SK-N-SH (cell line): ENCODE measurements at regions not wholly inside any gene's neighbourhood (a gene's known extent, or its start where the extent isn't known, plus 50 kb on each side); places are given as distances from the start of the nearest gene placed in this dataset.

Source experiments
- CTCF ChIA-PET: fragments of 300-600, 350-600 bp; formaldehyde crosslinking; extraction: SDS; loops from one replicate; lab custom pipeline; 2021; lab: Yijun Ruan, JAX
- POLR2A ChIA-PET: fragments of 350-600 bp; sonication (Branson Sonifier 250); formaldehyde crosslinking; extraction: SDS; loops from one replicate; lab custom pipeline; 2020; ENCODE audit warnings: antibody characterized with exemption, inconsistent platforms; lab: Yijun Ruan, JAX
- DNase-seq: peaks from one replicate; pipeline ENCODE4 v3.0.0; 2012
- H2AFZ ChIP-seq: fragments of 200-600 bp; sonication (generic); 2 replicates; pipeline ENCODE4 v1.8.1; 2016; ENCODE audit warnings: antibody characterized with exemption, mild to moderate bottlenecking, low read depth
- H3F3A ChIP-seq: fragments of 200-600 bp; sonication (generic); replicated peaks from 2 replicates; pipeline ENCODE3; 2016; ENCODE audit warnings: antibody characterized with exemption, mild to moderate bottlenecking; ENCODE audit not compliant: insufficient read depth
- H3K27ac ChIP-seq, 2 experiments: fragments of 200-500 bp in 1 of 2; fragments of 200-600 bp in 1 of 2; sonication (Bioruptor generic) in 1 of 2; sonication (generic), shearing (Covaris generic) in 1 of 2; 2 replicates each; pipeline versions ENCODE4 v1.5.1 to v1.6.1; 2014 to 2016; ENCODE audit warnings: low read depth in 2 of 2, inconsistent platforms in 1 of 2, low read length in 1 of 2, mild to moderate bottlenecking in 1 of 2, mixed read lengths in 1 of 2
- H3K27me3 ChIP-seq: fragments of 200-600 bp; sonication (generic), shearing (Covaris generic); 2 replicates; pipeline ENCODE4 v1.6.1; 2016; ENCODE audit warnings: mixed run types; ENCODE audit not compliant: insufficient read depth
- H3K36me3 ChIP-seq, 2 experiments: fragments of 200-500 bp in 1 of 2; fragments of 200-600 bp in 1 of 2; sonication (Bioruptor generic) in 1 of 2; sonication (generic) in 1 of 2; replicated peaks in 1 of 2; 2 replicates each; pipeline versions ENCODE3 to v1.5.1; 2014 to 2016; ENCODE audit warnings: low read length in 1 of 2, mild to moderate bottlenecking in 1 of 2; ENCODE audit not compliant: insufficient read depth in 2 of 2, control insufficient read depth in 1 of 2
- H3K4me1 ChIP-seq, 2 experiments: fragments of 200-500 bp in 1 of 2; fragments of 200-600 bp in 1 of 2; sonication (Bioruptor generic) in 1 of 2; sonication (generic), shearing (Covaris generic) in 1 of 2; 2 replicates each; pipeline versions ENCODE4 v1.5.1 to v1.6.1; 2014 to 2016; ENCODE audit warnings: low read depth in 1 of 2, low read length in 1 of 2, mixed run types in 1 of 2; ENCODE audit not compliant: insufficient read depth in 2 of 2, control insufficient read depth in 1 of 2
- H3K4me2 ChIP-seq: fragments of 200-600 bp; sonication (generic), shearing (Covaris generic); 2 replicates; pipeline ENCODE4 v1.6.1; 2017; ENCODE audit warnings: mixed run types
- H3K4me3 ChIP-seq, 2 experiments: fragments of 200-500 bp in 1 of 2; fragments of 200-600 bp in 1 of 2; sonication (Bioruptor generic) in 1 of 2; sonication (generic), shearing (Covaris generic) in 1 of 2; 2 replicates each; pipeline versions ENCODE4 v1.5.1 to v1.8.1; 2014 to 2016; ENCODE audit warnings: low read depth in 2 of 2, inconsistent platforms in 1 of 2, low read length in 1 of 2, mild to moderate bottlenecking in 1 of 2, mixed read lengths in 1 of 2, moderate library complexity in 1 of 2
- H3K79me2 ChIP-seq: fragments of 200-600 bp; sonication (generic); 2 replicates; pipeline ENCODE4 v1.8.1; 2017; ENCODE audit warnings: mild to moderate bottlenecking; ENCODE audit not compliant: insufficient read depth
- H3K9ac ChIP-seq: fragments of 200-600 bp; sonication (generic); 2 replicates; pipeline ENCODE4 v1.6.1; 2017; ENCODE audit warnings: mixed run types
- H3K9me2 ChIP-seq: fragments of 200-600 bp; sonication (generic); 2 replicates; pipeline ENCODE4 v1.6.1; 2017; ENCODE audit warnings: mixed run types
- H3K9me3 ChIP-seq: fragments of 200-600 bp; sonication (generic); 2 replicates; pipeline ENCODE4 v1.6.1; 2017; ENCODE audit warnings: mixed run types, mild to moderate bottlenecking, moderate library complexity
- H4K20me1 ChIP-seq: fragments of 200-600 bp; sonication (generic); 2 replicates; pipeline ENCODE4 v1.6.1; 2017; ENCODE audit warnings: mild to moderate bottlenecking, mixed run types; ENCODE audit not compliant: insufficient read depth
- CHD2 ChIP-seq: fragments of 150-350 bp; IDR thresholded peaks from 2 replicates; pipeline ENCODE4 v1.6.1; 2018; ENCODE audit warnings: low read length; ENCODE audit not compliant: partially characterized antibody
- CTCF ChIP-seq: fragments of 200-600 bp; sonication (generic); IDR thresholded peaks from 2 replicates; pipeline ENCODE4 v1.6.1; 2017; ENCODE audit warnings: antibody characterized with exemption, mild to moderate bottlenecking, moderate library complexity
- ELF1 ChIP-seq: IDR thresholded peaks from 2 replicates; pipeline ENCODE4 v1.4.0; 2012
- EP300 ChIP-seq, 2 experiments: IDR thresholded peaks; 2 replicates each; pipeline versions ENCODE4 v1.4.0 to v1.6.1; 2012; ENCODE audit warnings: borderline replicate concordance in 1 of 2, low read depth in 1 of 2, low read length in 1 of 2
- EZH2phosphoT487 ChIP-seq: fragments of 200-600 bp; sonication (generic); IDR thresholded peaks from 2 replicates; pipeline ENCODE4 v1.6.1; 2017; ENCODE audit warnings: low read depth, mixed run types, mild to moderate bottlenecking, antibody characterized with exemption, moderate library complexity, borderline replicate concordance
- FOSL2 ChIP-seq: IDR thresholded peaks from 2 replicates; pipeline ENCODE4 v1.4.0; 2012; ENCODE audit warnings: low read depth, mild to moderate bottlenecking, moderate library complexity, borderline replicate concordance
- FOXM1 ChIP-seq: IDR thresholded peaks from 2 replicates; pipeline ENCODE4 v1.4.0; 2012; ENCODE audit warnings: low read depth, mild to moderate bottlenecking
- JUND ChIP-seq: IDR thresholded peaks from 2 replicates; pipeline ENCODE4 v1.4.0; 2012
- MAX ChIP-seq: IDR thresholded peaks from 2 replicates; pipeline ENCODE4 v1.4.0; 2012; ENCODE audit warnings: low read depth
- MEF2A ChIP-seq: IDR thresholded peaks from 2 replicates; pipeline ENCODE4 v1.4.0; 2012; ENCODE audit warnings: low read depth, borderline replicate concordance
- MXI1 ChIP-seq: IDR thresholded peaks from 2 replicates; pipeline ENCODE4 v1.6.1; 2012; ENCODE audit warnings: mild to moderate bottlenecking, low read depth, low read length, improper control_type of control experiment
- NRF1 ChIP-seq: IDR thresholded peaks from 2 replicates; pipeline ENCODE4 v1.6.1; 2012; ENCODE audit warnings: low read depth, mild to moderate bottlenecking, low read length
- RAD21 ChIP-seq: IDR thresholded peaks from 2 replicates; pipeline ENCODE4 v1.6.1; 2012; ENCODE audit warnings: mild to moderate bottlenecking, low read length
- RCOR1 ChIP-seq: fragments of 150-350 bp; IDR thresholded peaks from 2 replicates; pipeline ENCODE4 v1.6.1; 2017; ENCODE audit warnings: antibody characterized with exemption, low read length
- TAF1 ChIP-seq: IDR thresholded peaks from 2 replicates; pipeline ENCODE4 v1.6.1; 2012; ENCODE audit warnings: low read depth, mild to moderate bottlenecking, low read length, moderate library complexity, borderline replicate concordance
- USF1 ChIP-seq: IDR thresholded peaks from 2 replicates; pipeline ENCODE4 v1.4.0; 2012; ENCODE audit warnings: low read depth, borderline replicate concordance
- USF2 ChIP-seq: fragments of 150-350 bp; IDR thresholded peaks from 2 replicates; pipeline ENCODE4 v1.6.1; 2017; ENCODE audit warnings: antibody characterized with exemption, low read length, low read depth, borderline replicate concordance
- ZBTB33 ChIP-seq: IDR thresholded peaks from 2 replicates; pipeline ENCODE4 v1.4.0; 2012; ENCODE audit warnings: low read depth, borderline replicate concordance
- WGBS: methylation state at CpG from one replicate; pipeline ENCODE4 v1.1.6; 2017; ENCODE audit warnings: low lambda C conversion rate; 5-methylcytosine and 5-hydroxymethylcytosine counted together

- Histone ChIP-seq H3K4me2 (no peak overlapping the region), H3K9ac (no peak overlapping the region), H3K9me3 (no peaks in the 10 kb centered on the region), H3K4me3 (no peak overlapping the region), H3K79me2 (no peaks in the 10 kb centered on the region), H3F3A (no peaks in the 10 kb centered on the region), H3K27ac (no peak overlapping the region), H3K9me2 (no peaks in the 10 kb centered on the region), H2AFZ (no peak overlapping the region), H4K20me1 (no peaks in the 10 kb centered on the region), H3K4me1 (no peaks in the 10 kb centered on the region), H3K27me3 (no peaks in the 10 kb centered on the region), H3K36me3 (no peaks in the 10 kb centered on the region)
- CTCF ChIA-PET, result no interaction called here
- POLR2A ChIA-PET, result no interaction called here
- no peak for TF ChIP-seq EP300 (IDR thresholded peaks at IDR 0.05; ENCODE audit: borderline replicate concordance in 1 of 2, low read depth in 1 of 2, low read length in 1 of 2)
- no peak for TF ChIP-seq NRF1
- no peak for TF ChIP-seq MEF2A
- TF ChIP-seq EZH2phosphoT487, result no peak
- TF ChIP-seq MXI1, result no peak
- TF ChIP-seq TAF1, result no peak
- TF ChIP-seq FOXM1, result no peak
- no peak for TF ChIP-seq RAD21
- no peak for TF ChIP-seq FOSL2
- no peak for TF ChIP-seq RCOR1
- TF ChIP-seq MAX, result no peak
- TF ChIP-seq ELF1, result no peak
- TF ChIP-seq USF1, result no peak
- TF ChIP-seq JUND, result no peak
- no peak for TF ChIP-seq CTCF
- no peak for TF ChIP-seq CHD2
- TF ChIP-seq ZBTB33, result no peak
- no peak for TF ChIP-seq USF2
- DNase-seq, result no peak
- WGBS, result 53% methylated on average over 6 of the region's 6 CpGs
Measured at GRCh38 chr9:79885093-79885857, 313.5 kb downstream of the TLE4 start.
